ENCODE measurements at regions not wholly inside any gene's neighbourhood (a gene's known extent, or its start where the extent isn't known, plus 50 kb on each side); places are given as distances from the start of the nearest gene placed in this dataset.

DNA sequence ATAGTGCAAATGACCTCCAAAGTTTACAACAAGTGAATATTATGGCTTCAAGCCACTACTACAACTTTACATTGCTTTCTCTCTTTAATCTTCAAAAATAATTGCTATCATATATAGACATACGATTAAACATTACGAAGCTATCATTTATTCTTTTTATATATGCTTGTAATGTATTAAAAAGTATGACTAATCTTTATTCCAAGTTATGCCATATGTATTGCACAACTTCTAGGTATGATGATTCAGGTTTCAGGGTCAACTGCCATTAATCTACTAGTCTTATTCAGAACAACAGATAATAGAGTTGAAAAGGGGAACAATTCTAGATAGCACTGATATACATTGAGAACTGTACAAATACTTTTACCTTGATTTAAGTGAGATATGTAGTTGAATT, 506.2 kb upstream of the TMEFF2 start:
- TF ChIP-seq, protein P1, sequence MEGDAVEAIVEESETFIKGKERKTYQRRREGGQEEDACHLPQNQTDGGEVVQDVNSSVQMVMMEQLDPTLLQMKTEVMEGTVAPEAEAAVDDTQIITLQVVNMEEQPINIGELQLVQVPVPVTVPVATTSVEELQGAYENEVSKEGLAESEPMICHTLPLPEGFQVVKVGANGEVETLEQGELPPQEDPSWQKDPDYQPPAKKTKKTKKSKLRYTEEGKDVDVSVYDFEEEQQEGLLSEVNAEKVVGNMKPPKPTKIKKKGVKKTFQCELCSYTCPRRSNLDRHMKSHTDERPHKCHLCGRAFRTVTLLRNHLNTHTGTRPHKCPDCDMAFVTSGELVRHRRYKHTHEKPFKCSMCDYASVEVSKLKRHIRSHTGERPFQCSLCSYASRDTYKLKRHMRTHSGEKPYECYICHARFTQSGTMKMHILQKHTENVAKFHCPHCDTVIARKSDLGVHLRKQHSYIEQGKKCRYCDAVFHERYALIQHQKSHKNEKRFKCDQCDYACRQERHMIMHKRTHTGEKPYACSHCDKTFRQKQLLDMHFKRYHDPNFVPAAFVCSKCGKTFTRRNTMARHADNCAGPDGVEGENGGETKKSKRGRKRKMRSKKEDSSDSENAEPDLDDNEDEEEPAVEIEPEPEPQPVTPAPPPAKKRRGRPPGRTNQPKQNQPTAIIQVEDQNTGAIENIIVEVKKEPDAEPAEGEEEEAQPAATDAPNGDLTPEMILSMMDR (IDR thresholded peaks at IDR 0.05): no peak
- TF ChIP-seq JUND (IDR thresholded peaks at IDR 0.05): no peak
- no peak for TF ChIP-seq YY1 (IDR thresholded peaks at IDR 0.05; ENCODE audit: low read depth)
- no peak for TF ChIP-seq MXI1 (IDR thresholded peaks at IDR 0.05; ENCODE audit: low read depth, low read length)
- TF ChIP-seq, protein P2, sequence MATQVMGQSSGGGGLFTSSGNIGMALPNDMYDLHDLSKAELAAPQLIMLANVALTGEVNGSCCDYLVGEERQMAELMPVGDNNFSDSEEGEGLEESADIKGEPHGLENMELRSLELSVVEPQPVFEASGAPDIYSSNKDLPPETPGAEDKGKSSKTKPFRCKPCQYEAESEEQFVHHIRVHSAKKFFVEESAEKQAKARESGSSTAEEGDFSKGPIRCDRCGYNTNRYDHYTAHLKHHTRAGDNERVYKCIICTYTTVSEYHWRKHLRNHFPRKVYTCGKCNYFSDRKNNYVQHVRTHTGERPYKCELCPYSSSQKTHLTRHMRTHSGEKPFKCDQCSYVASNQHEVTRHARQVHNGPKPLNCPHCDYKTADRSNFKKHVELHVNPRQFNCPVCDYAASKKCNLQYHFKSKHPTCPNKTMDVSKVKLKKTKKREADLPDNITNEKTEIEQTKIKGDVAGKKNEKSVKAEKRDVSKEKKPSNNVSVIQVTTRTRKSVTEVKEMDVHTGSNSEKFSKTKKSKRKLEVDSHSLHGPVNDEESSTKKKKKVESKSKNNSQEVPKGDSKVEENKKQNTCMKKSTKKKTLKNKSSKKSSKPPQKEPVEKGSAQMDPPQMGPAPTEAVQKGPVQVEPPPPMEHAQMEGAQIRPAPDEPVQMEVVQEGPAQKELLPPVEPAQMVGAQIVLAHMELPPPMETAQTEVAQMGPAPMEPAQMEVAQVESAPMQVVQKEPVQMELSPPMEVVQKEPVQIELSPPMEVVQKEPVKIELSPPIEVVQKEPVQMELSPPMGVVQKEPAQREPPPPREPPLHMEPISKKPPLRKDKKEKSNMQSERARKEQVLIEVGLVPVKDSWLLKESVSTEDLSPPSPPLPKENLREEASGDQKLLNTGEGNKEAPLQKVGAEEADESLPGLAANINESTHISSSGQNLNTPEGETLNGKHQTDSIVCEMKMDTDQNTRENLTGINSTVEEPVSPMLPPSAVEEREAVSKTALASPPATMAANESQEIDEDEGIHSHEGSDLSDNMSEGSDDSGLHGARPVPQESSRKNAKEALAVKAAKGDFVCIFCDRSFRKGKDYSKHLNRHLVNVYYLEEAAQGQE (IDR thresholded peaks at IDR 0.05; ENCODE audit: low read depth, low read length): no peak
- no peak for TF ChIP-seq SMC3 (IDR thresholded peaks at IDR 0.05; ENCODE audit: low read depth, low read length)
- TF ChIP-seq, protein P3, sequence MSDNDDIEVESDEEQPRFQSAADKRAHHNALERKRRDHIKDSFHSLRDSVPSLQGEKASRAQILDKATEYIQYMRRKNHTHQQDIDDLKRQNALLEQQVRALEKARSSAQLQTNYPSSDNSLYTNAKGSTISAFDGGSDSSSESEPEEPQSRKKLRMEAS (IDR thresholded peaks at IDR 0.05; ENCODE audit: low read depth): no peak
- TF ChIP-seq, protein P4, sequence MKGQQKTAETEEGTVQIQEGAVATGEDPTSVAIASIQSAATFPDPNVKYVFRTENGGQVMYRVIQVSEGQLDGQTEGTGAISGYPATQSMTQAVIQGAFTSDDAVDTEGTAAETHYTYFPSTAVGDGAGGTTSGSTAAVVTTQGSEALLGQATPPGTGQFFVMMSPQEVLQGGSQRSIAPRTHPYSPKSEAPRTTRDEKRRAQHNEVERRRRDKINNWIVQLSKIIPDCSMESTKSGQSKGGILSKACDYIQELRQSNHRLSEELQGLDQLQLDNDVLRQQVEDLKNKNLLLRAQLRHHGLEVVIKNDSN (IDR thresholded peaks at IDR 0.05; ENCODE audit: borderline replicate concordance, low read depth): no peak
- TF ChIP-seq POLR2AphosphoS5 (IDR thresholded peaks at IDR 0.05; ENCODE audit: low read depth, low read length): no peak
- TF ChIP-seq EP300 (IDR thresholded peaks at IDR 0.05; ENCODE audit: borderline replicate concordance in 1 of 2, low read depth in 1 of 2, low read length in 1 of 2): no peak
